IPS-15b (cell line): ENCODE measurements at regions not wholly inside any gene's neighbourhood (a gene's known extent, or its start where the extent isn't known, plus 50 kb on each side); places are given as distances from the start of the nearest gene placed in this dataset.

ENCODE experiments used
- H3K27me3 ChIP-seq: one replicate; pipeline ENCODE4 v1.6.1; 2013; ENCODE audit warnings: low read length; ENCODE audit not compliant: control insufficient read depth, insufficient read depth
- H3K36me3 ChIP-seq: one replicate; pipeline ENCODE4 v1.6.1; 2013; ENCODE audit warnings: low read length; ENCODE audit not compliant: control insufficient read depth, insufficient read depth
- H3K4me1 ChIP-seq: one replicate; pipeline ENCODE4 v1.6.1; 2013; ENCODE audit warnings: mild to moderate bottlenecking, low read length; ENCODE audit not compliant: control insufficient read depth, insufficient read depth
- H3K4me3 ChIP-seq: one replicate; pipeline ENCODE4 v1.5.1; 2013; ENCODE audit warnings: low read depth, low read length
- H3K9ac ChIP-seq: one replicate; pipeline ENCODE4 v1.6.1; 2013; ENCODE audit warnings: low read depth, mild to moderate bottlenecking, low read length
- H3K9me3 ChIP-seq: one replicate; pipeline ENCODE4 v1.6.1; 2013; ENCODE audit warnings: mild to moderate bottlenecking, low read length; ENCODE audit not compliant: control insufficient read depth, insufficient read depth

DNA sequence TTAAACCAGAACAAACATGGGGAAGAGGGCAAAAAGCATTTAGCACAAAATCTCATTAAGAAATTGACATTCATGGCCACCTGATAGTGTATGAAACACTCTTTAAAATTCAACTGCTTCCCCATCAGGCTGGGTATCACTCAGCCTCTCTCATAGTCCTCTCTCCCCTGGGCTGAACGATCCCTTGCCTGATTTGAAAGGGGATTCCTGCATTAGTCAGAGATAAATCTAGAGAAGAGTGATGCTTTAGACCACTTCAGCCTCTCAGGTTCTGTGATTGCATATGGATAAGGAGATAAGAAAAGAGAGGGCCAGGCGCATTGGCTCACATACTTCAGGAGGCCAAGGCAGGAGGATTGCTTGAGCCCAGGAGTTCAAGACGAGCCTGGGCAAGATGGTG is 280.0 kb downstream of the SOX9 start:
- no peak overlapping the region for H3K9ac ChIP-seq
- H3K4me3 ChIP-seq, result no peak overlapping the region
- peaks cover 2% of the 10 kb centered on the region for H3K27me3 ChIP-seq
- no peaks in the 10 kb centered on the region for H3K9me3 ChIP-seq
- no peaks in the 10 kb centered on the region for H3K36me3 ChIP-seq
- H3K4me1 ChIP-seq, result no peaks in the 10 kb centered on the region

DNA sequence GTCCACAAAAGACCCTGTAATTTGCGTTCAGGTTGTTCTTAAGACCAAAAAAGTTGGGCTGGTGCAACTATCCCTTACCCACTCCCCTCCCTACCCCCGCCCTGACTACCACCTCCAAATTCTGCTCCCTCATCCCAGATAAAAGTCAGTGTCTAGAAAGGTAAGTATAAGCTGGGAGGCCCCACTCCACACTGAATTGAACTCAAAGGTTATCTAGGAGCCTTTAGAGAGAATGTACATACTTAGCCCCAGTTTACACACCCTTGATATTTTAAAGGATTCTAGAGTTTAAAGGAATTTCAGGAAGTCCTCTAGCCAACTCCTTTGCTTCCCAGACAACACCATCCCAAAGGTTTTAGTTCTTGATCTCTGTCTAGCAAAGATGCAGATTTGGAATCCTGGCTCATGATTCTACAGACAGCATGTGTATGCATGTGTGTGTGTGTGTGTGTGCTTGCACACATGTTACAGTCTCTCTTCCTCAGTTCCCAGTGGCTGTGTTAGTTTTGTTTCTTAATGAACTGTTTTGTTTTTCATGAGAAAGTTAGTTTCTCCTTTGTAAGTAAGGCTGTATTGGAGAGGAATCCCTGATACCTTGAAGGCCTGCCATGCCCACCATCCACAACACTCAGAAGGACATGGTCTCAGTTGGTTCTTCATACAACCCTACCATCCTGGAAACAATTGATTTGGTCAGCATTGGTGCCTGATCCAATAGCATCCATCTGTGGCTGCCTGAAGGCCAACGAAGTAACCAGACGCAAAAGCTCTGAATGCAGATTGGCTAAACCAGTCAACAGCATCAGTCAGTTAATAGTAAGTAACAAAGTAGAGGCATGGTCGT is 281.3 kb downstream of the SOX9 start:
- H3K4me3 ChIP-seq, result no peak overlapping the region
- H3K27me3 ChIP-seq, result peaks cover 4% of the 10 kb centered on the region
- H3K36me3 ChIP-seq, result no peaks in the 10 kb centered on the region
- no peaks in the 10 kb centered on the region for H3K9me3 ChIP-seq
- no peaks in the 10 kb centered on the region for H3K4me1 ChIP-seq
- H3K9ac ChIP-seq, result no peak overlapping the region

DNA sequence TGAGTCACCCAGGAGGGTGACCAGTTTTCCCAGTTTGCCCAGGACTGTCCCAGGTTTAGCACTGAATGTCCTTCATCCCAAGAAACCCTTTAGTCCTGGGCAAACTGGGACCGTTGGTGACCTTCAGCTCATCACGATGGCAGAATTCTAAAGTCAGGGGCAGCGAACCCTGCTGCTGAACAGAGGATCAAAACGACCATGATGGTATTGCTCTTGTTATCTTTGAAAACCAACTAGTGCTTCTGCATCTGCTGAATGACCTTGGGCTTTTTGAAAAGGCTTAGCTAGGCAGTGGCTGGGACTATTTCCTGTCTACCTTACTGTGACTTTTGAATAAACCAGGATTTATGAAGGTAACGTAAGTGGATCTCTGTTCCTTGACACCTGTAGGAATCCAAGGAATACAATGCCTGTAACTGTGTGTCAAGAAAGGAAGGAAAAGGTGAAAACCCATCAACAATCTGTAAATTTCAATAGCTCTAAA is 281.9 kb downstream of the SOX9 start:
- Histone ChIP-seq H3K9me3 (no peaks in the 10 kb centered on the region), H3K27me3 (peaks cover 5% of the 10 kb centered on the region), H3K4me1 (no peaks in the 10 kb centered on the region), H3K4me3 (no peak overlapping the region), H3K36me3 (no peaks in the 10 kb centered on the region), H3K9ac (no peak overlapping the region)

DNA sequence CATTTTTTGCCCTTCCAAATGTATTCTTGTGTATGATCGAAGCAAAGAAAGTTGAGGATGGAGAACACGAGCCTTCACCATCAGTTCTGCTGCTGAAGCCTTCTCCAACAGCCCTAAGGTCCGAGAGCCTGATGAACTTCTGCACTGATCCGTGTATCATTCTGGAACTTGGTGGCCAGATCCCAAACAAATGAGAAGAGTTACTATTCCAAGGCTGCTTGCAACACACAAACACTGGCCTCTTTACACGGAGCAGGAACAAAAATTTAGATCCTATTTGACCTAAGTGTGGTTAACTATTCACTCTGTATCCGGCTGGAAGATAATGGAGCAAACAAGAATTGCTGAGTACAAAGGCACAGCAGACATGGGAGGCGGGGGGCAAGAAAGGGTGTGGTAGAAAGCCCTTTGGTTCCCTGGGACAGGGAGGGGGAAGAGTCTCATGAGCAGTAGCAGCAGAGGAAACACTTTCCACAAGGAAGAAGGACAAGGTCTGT is 282.9 kb downstream of the SOX9 start:
- peaks cover 14% of the 10 kb centered on the region for H3K27me3 ChIP-seq
- H3K9me3 ChIP-seq, result no peaks in the 10 kb centered on the region
- no peaks in the 10 kb centered on the region for H3K4me1 ChIP-seq

DNA sequence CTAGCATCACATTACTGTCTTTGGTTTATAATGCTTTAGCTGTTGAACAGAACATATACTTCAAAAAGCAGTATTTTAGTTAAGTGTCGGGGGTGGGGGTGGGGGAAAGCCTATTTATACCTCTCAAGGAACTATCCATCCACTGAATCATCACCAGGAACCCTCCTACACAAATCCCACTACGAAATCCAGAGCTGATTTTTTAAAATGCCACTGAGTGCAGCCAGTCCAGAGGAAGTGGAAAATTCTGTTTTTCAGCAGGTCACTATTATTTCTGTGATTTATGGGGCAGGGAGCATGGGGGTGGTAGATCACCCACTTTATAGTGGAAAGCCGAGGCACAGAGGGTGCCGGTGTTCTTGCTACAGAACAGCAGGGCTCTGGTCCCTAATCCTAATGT is 284.1 kb downstream of the SOX9 start:
- Histone ChIP-seq H3K9ac (no peak overlapping the region), H3K4me1 (no peaks in the 10 kb centered on the region), H3K36me3 (no peaks in the 10 kb centered on the region), H3K4me3 (no peak overlapping the region), H3K27me3 (peaks cover 25% of the 10 kb centered on the region), H3K9me3 (no peaks in the 10 kb centered on the region)

More for the DNA sequence above, 282.9 kb downstream of the SOX9 start:
- no peaks in the 10 kb centered on the region for H3K36me3 ChIP-seq
- H3K4me3 ChIP-seq, result no peak overlapping the region
- no peak overlapping the region for H3K9ac ChIP-seq

DNA sequence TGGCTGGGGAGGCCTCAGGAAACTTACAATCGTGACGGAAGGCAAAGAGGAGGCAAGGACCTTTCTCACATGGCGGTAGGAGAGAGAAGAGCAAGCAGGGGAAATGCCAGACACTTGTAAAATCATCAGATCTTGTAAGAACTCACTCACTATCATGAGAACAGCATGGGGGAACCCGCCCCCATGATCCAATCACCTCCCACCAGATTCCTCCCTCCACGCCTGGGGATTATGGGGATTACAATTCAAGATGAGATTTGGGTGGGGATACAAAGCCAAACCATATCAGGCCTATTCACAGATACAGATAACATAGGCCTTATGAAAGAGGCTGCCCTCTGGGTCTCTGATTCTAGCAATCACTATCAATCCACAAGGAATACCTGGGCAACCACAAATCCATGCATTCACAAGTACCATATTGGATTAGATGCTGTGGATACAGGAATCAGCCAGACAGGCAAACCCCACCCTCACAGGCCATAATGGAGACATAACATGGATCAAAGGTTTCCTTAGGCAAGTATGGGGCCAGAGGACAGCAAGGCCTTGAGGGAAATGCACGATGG is 284.9 kb downstream of the SOX9 start:
- peaks cover 27% of the 10 kb centered on the region for H3K27me3 ChIP-seq
- no peaks in the 10 kb centered on the region for H3K36me3 ChIP-seq
- H3K4me1 ChIP-seq, result no peaks in the 10 kb centered on the region
- no peak overlapping the region for H3K4me3 ChIP-seq
- H3K9ac ChIP-seq, result no peak overlapping the region
- no peaks in the 10 kb centered on the region for H3K9me3 ChIP-seq

DNA sequence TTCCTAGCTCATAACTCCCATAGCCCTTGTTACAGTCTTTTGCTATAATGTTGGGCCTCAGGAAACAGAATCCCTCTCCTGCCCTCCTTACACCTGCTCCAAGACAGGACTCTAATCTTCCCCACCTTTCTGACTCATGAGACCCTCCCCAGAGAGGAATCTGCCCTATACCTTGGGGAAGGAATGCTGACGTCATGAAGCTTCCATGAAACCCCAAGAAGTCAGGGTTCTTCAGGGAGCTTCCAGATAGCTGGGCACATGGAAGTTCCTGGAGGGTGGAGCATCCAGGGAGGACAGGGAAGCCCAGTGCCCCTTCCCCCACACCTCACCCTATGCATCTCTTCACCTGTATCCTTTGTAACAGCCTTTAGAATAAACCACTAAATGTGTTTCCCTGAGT is 285.7 kb downstream of the SOX9 start:
- peaks cover 31% of the 10 kb centered on the region for H3K27me3 ChIP-seq
- H3K9ac ChIP-seq, result no peak overlapping the region
- H3K4me1 ChIP-seq, result no peaks in the 10 kb centered on the region
- no peaks in the 10 kb centered on the region for H3K36me3 ChIP-seq
- no peak overlapping the region for H3K4me3 ChIP-seq
- H3K9me3 ChIP-seq, result no peaks in the 10 kb centered on the region

DNA sequence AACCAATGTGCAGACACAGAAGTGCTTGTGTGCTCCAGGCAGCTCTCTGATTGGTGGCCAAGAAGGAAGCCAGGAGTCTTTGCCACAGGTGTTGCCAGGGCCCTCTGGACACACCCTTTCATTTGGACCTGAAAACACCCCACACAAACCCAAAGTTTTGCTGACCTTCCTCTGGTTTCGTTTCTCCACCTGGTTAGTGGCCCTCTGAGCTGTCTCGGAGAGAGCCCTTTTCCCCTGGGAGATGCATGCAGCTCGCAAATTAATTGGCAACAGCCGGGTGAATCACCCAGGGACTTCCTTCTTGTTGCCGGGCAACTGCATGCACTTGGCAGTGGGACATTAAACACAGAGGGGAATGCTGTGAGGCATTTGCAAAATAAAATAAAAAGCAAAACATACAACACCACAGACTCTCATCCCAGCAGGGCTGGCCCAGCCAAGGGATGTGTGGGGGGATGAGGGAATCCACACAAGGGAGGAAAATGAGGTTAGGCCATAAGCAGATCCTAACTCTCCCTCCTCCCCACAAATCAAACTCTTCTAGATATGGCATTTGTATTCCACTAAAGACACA is 286.6 kb downstream of the SOX9 start:
- no peak overlapping the region for H3K4me3 ChIP-seq
- no peaks in the 10 kb centered on the region for H3K4me1 ChIP-seq
- no peaks in the 10 kb centered on the region for H3K36me3 ChIP-seq
- no peaks in the 10 kb centered on the region for H3K9me3 ChIP-seq
- H3K27me3 ChIP-seq, result peaks cover 31% of the 10 kb centered on the region
- no peak overlapping the region for H3K9ac ChIP-seq

DNA sequence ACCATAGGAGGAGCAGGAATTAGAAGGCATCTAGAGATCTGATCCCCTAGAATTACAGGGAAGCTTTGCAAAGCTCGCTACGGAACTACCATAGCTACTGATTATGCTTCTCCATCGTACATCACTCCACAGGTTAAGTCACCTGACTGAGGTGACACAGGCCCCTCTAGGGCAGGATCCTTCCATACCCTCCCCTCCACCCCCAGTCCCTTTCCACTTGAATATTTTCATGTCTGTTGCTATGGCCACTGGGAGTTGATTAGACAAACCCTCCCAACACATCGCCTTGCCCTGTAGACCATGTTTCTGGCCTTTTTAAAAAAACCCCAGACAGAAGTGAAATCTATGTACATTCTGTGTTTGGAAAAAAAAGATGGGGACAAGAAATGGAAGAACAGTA is 287.1 kb downstream of the SOX9 start:
- Histone ChIP-seq H3K36me3 (no peaks in the 10 kb centered on the region), H3K9me3 (no peaks in the 10 kb centered on the region), H3K4me3 (no peak overlapping the region), H3K4me1 (no peaks in the 10 kb centered on the region), H3K9ac (no peak overlapping the region), H3K27me3 (peaks cover 31% of the 10 kb centered on the region)

DNA sequence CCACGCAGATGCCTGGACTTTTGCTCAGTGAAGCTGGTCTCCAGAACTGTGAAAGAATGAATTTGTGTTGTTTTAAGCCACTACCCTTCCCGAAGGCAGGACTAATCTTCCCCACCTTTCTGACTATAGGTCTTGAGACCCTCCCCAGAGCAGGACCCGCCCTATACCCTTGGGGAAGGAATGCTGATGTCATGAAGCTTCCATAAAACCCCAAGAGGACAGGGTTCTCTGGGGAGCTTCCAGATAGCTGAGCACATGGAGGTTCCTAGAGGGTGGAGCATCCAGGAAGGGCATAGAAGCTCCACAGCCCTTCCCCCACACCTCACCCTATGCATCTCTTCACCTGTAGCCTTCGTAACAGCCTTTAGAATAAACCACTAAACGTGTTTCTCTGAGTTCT is 287.8 kb downstream of the SOX9 start:
- H3K9ac ChIP-seq, result no peak overlapping the region
- no peak overlapping the region for H3K4me3 ChIP-seq
- H3K9me3 ChIP-seq, result no peaks in the 10 kb centered on the region
- H3K27me3 ChIP-seq, result peaks cover 31% of the 10 kb centered on the region
- H3K4me1 ChIP-seq, result no peaks in the 10 kb centered on the region
- H3K36me3 ChIP-seq, result no peaks in the 10 kb centered on the region

DNA sequence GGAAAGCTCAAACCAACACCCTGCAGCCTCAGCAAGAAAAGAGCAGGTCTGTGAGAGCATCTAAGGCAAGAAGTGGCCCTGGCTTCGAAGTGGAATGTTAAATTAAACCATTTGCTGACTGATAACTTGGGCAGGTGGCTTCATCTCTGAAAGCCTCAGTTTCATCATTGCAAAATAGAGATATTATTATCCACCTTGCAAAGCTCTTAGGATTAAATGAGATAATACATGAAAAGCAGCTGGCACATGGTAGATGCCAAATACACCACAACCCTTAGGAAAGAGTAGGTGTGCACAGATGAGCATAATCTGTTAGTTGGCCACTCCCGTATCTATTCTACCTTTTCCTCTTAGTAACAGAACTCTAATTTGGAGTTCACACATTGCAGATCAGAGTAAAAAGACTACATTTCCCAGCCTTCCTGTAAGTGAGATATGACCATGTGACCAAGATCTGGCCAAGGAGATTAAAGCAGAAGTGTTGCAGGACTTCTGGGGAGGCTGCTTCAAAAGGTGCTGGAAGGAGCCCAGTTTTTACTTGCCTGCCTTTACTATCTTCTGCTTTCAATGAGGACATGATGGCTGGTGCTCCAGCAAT is 288.7 kb downstream of the SOX9 start:
- Histone ChIP-seq H3K27me3 (peaks cover 31% of the 10 kb centered on the region), H3K9me3 (no peaks in the 10 kb centered on the region), H3K4me3 (no peak overlapping the region), H3K36me3 (no peaks in the 10 kb centered on the region), H3K9ac (no peak overlapping the region), H3K4me1 (no peaks in the 10 kb centered on the region)
